A549 (cell line): ENCODE measurements at regions not wholly inside any gene's neighbourhood (a gene's known extent, or its start where the extent isn't known, plus 50 kb on each side); places are given as distances from the start of the nearest gene placed in this dataset.
"Not testable (repeated sequence)": the region's sequence is repeated elsewhere in the genome, so short reads cannot be mapped to it uniquely, and the experiment has no call there.

Experiments used
- ATAC-seq, 2 experiments: fragments of 200-7000 bp in 1 of 2; fragments of >200 bp in 1 of 2; cut with Nextera tagmentation in 1 of 2; cut with Tn5 transposase in 1 of 2; 3 replicates each; pipeline versions ENCODE4 v1.8.0 to v1.9.1; 2018 to 2020; ENCODE audit warnings: mild to moderate bottlenecking in 1 of 2, moderate library complexity in 1 of 2
- CTCF ChIA-PET: fragments of 300-600 bp; sonication (Branson Sonifier 250); formaldehyde crosslinking; extraction: SDS; loops from one replicate; lab custom pipeline; 2021; ENCODE audit warnings: antibody characterized with exemption, inconsistent platforms; lab: Yijun Ruan, JAX
- POLR2A ChIA-PET: fragments of 350-600 bp; formaldehyde crosslinking; extraction: SDS; loops from one replicate; lab custom pipeline; 2021; ENCODE audit warnings: antibody characterized with exemption, inconsistent platforms; lab: Yijun Ruan, JAX
- DNase-seq, 2 experiments: peaks; one replicate each; pipeline versions ENCODE4 v3.0.0 to v3.0.0-alpha.2; 2011 to 2016; ENCODE audit warnings: low read depth in 1 of 2, low spot score in 1 of 2
- FAIRE-seq: peaks from 2 replicates; lab custom pipeline; 2011; peaks lifted over from hg19 to GRCh38; lab: Jason Lieb, UNC
- H3K27ac ChIP-seq, 2 experiments: fragments of >200 bp; sonication (Bioruptor Twin); formaldehyde crosslinking; 3 replicates each; pipeline ENCODE4 v1.5.1; 2016 to 2017
- H3K4me1 ChIP-seq: fragments of >200 bp; sonication (Bioruptor Twin); formaldehyde crosslinking; 3 replicates; pipeline ENCODE4 v1.6.1; 2016
- H3K4me2 ChIP-seq: fragments of >200 bp; sonication (Bioruptor Twin); formaldehyde crosslinking; 3 replicates; pipeline ENCODE4 v1.6.1; 2016
- H3K4me3 ChIP-seq: fragments of >200 bp; sonication (Bioruptor Twin); formaldehyde crosslinking; 3 replicates; pipeline ENCODE4 v1.5.1; 2016
- H3K9me3 ChIP-seq: fragments of >200 bp; sonication (Bioruptor Twin); formaldehyde crosslinking; 3 replicates; pipeline ENCODE4 v1.6.1; 2016
- ATOH8 ChIP-seq: fragments of 250-450 bp; sonication (Bioruptor Pico); IDR thresholded peaks from 2 replicates; pipeline ENCODE4 v1.5.0; 2020; ENCODE audit warnings: low read depth, mild to moderate bottlenecking, moderate library complexity
- BCL3 ChIP-seq: fragments of >200 bp; sonication (Bioruptor Twin); formaldehyde crosslinking; IDR thresholded peaks from 3 replicates; pipeline ENCODE4 v1.6.1; 2016
- BHLHE40 ChIP-seq: IDR thresholded peaks from 2 replicates; pipeline ENCODE4 v1.6.1; 2012; ENCODE audit warnings: low read depth, low read length, inconsistent platforms
- CEBPB ChIP-seq, 2 experiments: fragments of >200 bp in 1 of 2; sonication (Bioruptor Twin) in 1 of 2; formaldehyde crosslinking in 1 of 2; IDR thresholded peaks; 2 replicates each; pipeline ENCODE4 v1.6.1; 2012 to 2016
- FOSL2 ChIP-seq, 2 experiments: fragments of 450-650 bp in 1 of 2; fragments of >200 bp in 1 of 2; sonication (Bioruptor Twin) in 1 of 2; formaldehyde crosslinking; IDR thresholded peaks; 2 replicates each; pipeline versions ENCODE4 v1.5.0 to v1.6.1; 2016 to 2020; ENCODE audit warnings: mild to moderate bottlenecking in 1 of 2, moderate library complexity in 1 of 2
- HES2 ChIP-seq: fragments of >200 bp; sonication (Bioruptor Twin); formaldehyde crosslinking; IDR thresholded peaks from 2 replicates; pipeline ENCODE4 v1.6.1; 2016
- HEYL ChIP-seq: fragments of 250-450 bp; sonication (Bioruptor Pico); IDR thresholded peaks from 2 replicates; pipeline ENCODE4 v1.8.0; 2021; ENCODE audit warnings: mild to moderate bottlenecking, moderate library complexity
- KDM1A ChIP-seq: fragments of 200-600 bp; sonication (generic); IDR thresholded peaks from 2 replicates; pipeline ENCODE4 v1.6.1; 2016; ENCODE audit warnings: low read depth, mild to moderate bottlenecking
- KDM5A ChIP-seq: fragments of 200-600 bp; sonication (generic); IDR thresholded peaks from 2 replicates; pipeline ENCODE4 v1.6.1; 2016; ENCODE audit warnings: antibody characterized with exemption, mild to moderate bottlenecking
- NPAS2 ChIP-seq: fragments of 250-450 bp; sonication (Bioruptor Pico); IDR thresholded peaks from 2 replicates; pipeline ENCODE4 v1.8.0; 2022; ENCODE audit warnings: mild to moderate bottlenecking, moderate library complexity, borderline replicate concordance
- POLR2A ChIP-seq: IDR thresholded peaks from 2 replicates; pipeline ENCODE4 v1.6.1; 2012; ENCODE audit warnings: mild to moderate bottlenecking, low read length
- RAD21 ChIP-seq, 2 experiments: fragments of >200 bp in 1 of 2; sonication (Bioruptor Twin) in 1 of 2; formaldehyde crosslinking in 1 of 2; IDR thresholded peaks in 1 of 2; conservative IDR thresholded peaks in 1 of 2; 2 replicates in 1 of 2; 3 replicates in 1 of 2; pipeline ENCODE4 v1.6.1; 2012 to 2018; ENCODE audit warnings: inconsistent platforms in 1 of 2
- ZFP36 ChIP-seq: fragments of 450-650 bp; IDR thresholded peaks from 2 replicates; pipeline ENCODE4 v1.6.1; 2014; ENCODE audit warnings: borderline replicate concordance; ENCODE audit not compliant: partially characterized antibody
- WGBS: methylation state at CpG from one replicate; pipeline ENCODE4 v1.1.6; 2017; ENCODE audit errors: missing lambda C conversion rate; 5-methylcytosine and 5-hydroxymethylcytosine counted together

- 0% methylated on average over 1 of the region's 8 CpGs for WGBS
- DNase-seq (no peak), FAIRE-seq (no peak), ATAC-seq (no peak)
- CTCF ChIA-PET, result no interaction called here
- H3K4me2 ChIP-seq, result no peak overlapping the region
- no peaks in the 10 kb centered on the region for H3K9me3 ChIP-seq
- no peaks in the 10 kb centered on the region for H3K4me1 ChIP-seq
- TF ChIP-seq BCL3 (no peak), ZFP36 (no peak)
- TF ChIP-seq, all 56 proteins: peak for 0
- POLR2A ChIA-PET, result no interaction called here
- Histone ChIP-seq H3K27ac (no peak overlapping the region), H3K4me3 (no peak overlapping the region)
These were observed 156.3 kb downstream of the KBTBD8 start for GRCh38 chr3:67154429-67154828.

- Histone ChIP-seq H3K9me3 (no peaks in the 10 kb centered on the region), H3K4me3 (no peak overlapping the region), H3K4me1 (no peaks in the 10 kb centered on the region), H3K4me2 (no peak overlapping the region), H3K27ac (no peak overlapping the region)
- CTCF ChIA-PET, result interaction anchor here (0.7 to 1.3 kb wide), 2 partner anchors 10 to 214 kb away, joined by 3 read pairs; no protein-coding TSS in a partner anchor
- FAIRE-seq, result no peak
- 6% methylated on average over 3 of the region's 3 CpGs for WGBS
- no peak for ATAC-seq
- POLR2A ChIA-PET, result no interaction called here
- no peak for DNase-seq
- no peak for TF ChIP-seq HES2
These were observed 169.4 kb downstream of the KBTBD8 start for GRCh38 chr3:67167481-67167880.

- Histone ChIP-seq H3K4me1 (no peaks in the 10 kb centered on the region), H3K27ac (no peak overlapping the region), H3K4me3 (no peak overlapping the region), H3K4me2 (no peak overlapping the region), H3K9me3 (no peaks in the 10 kb centered on the region)
- TF ChIP-seq NPAS2 (CRISPR knock-in tag), result no peak
- TF ChIP-seq CEBPB (IDR thresholded peaks at IDR 0.05), result peak in 1 of 2 experiments; percentile 9; a peak in 1 of 4 replicates
- no peak for ATAC-seq
- POLR2A ChIA-PET, result no interaction called here
- CTCF ChIA-PET, result no interaction called here
- no peak for FAIRE-seq
- WGBS, result 26% methylated on average over 2 of the region's 2 CpGs
- no peak for DNase-seq
These were observed 173.7 kb downstream of the KBTBD8 start for GRCh38 chr3:67171841-67172240.

- DNase-seq, H3K4me3 ChIP-seq, H3K27ac ChIP-seq, H3K4me2 ChIP-seq, FAIRE-seq, CTCF ChIA-PET, ATAC-seq, H3K4me1 ChIP-seq, H3K9me3 ChIP-seq, POLR2A ChIA-PET: not testable (repeated sequence)
- 5% methylated on average over 3 of the region's 3 CpGs for WGBS
These were observed 175.0 kb downstream of the KBTBD8 start for GRCh38 chr3:67173130-67173529.

GRCh38 chr3:67176396-67176795, 178.3 kb downstream of the KBTBD8 start:
- ATAC-seq, result no peak
- Histone ChIP-seq H3K4me1 (no peaks in the 10 kb centered on the region), H3K4me3 (no peak overlapping the region), H3K27ac (no peak overlapping the region), H3K9me3 (no peaks in the 10 kb centered on the region), H3K4me2 (no peak overlapping the region)
- POLR2A ChIA-PET, result no interaction called here
- DNase-seq, result no peak
- CTCF ChIA-PET, result no interaction called here
- FAIRE-seq, result no peak
- TF ChIP-seq POLR2A (no peak), FOSL2 (IDR thresholded peaks at IDR 0.05) (no peak), FOSL2 (CRISPR knock-in tag; IDR thresholded peaks at IDR 0.05) (no peak), KDM5A (no peak), HEYL (CRISPR knock-in tag) (no peak)
- WGBS, result 13% methylated on average over 2 of the region's 2 CpGs

- no peak for ATAC-seq
- no peak for FAIRE-seq
- CTCF ChIA-PET, result no interaction called here
- TF ChIP-seq ATOH8, result no peak
- no peak for TF ChIP-seq HEYL (CRISPR knock-in tag)
- no peak for TF ChIP-seq BHLHE40
- no peak for TF ChIP-seq KDM1A
- no peak for TF ChIP-seq RAD21 (conservative IDR thresholded peaks at IDR 0.05 in 1 of 2, IDR thresholded peaks at IDR 0.05 in 1 of 2)
- TF ChIP-seq NPAS2 (CRISPR knock-in tag), result no peak
- no peak for TF ChIP-seq HES2
- H3K27ac ChIP-seq, result no peak overlapping the region
- H3K4me2 ChIP-seq, result no peak overlapping the region
- no peaks in the 10 kb centered on the region for H3K4me1 ChIP-seq
- WGBS, result 54% methylated on average over 8 of the region's 8 CpGs
- no peaks in the 10 kb centered on the region for H3K9me3 ChIP-seq
- POLR2A ChIA-PET, result no interaction called here
- DNase-seq, result no peak
- H3K4me3 ChIP-seq, result no peak overlapping the region
These were observed 194.4 kb downstream of the KBTBD8 start for GRCh38 chr3:67192466-67192865.
